ENCODE measurements at regions not wholly inside any gene's neighbourhood (a gene's known extent, or its start where the extent isn't known, plus 50 kb on each side); places are given as distances from the start of the nearest gene placed in this dataset.

- Mint-ChIP-seq H3K4me3 (no peak overlapping the region), H3K4me1 (no peaks in the 10 kb centered on the region), H3K27ac (no peak overlapping the region), H3K9me3 (no peaks in the 10 kb centered on the region), H3K36me3 (ENCODE audit: low read depth) (no peaks in the 10 kb centered on the region), H3K27me3 (peaks cover 6% of the 10 kb centered on the region)
- no peak for DNase-seq
- CTCF ChIA-PET: no interaction called here
- POLR2A ChIA-PET: no interaction called here
Observed at GRCh38 chr2:100664756-100665101, 101.9 kb downstream of the PDCL3 start.

GRCh38 chr2:100666996-100667395, 104.2 kb downstream of the PDCL3 start:
- ChIA-PET POLR2A (no interaction called here), CTCF (interaction anchor here (0.7 to 1.3 kb wide), 2 partner anchors 18 to 57 kb away, joined by 3 to 5 read pairs; no protein-coding TSS in a partner anchor)
- no peaks in the 10 kb centered on the region for H3K9me3 Mint-ChIP-seq
- H3K4me3 Mint-ChIP-seq: no peak overlapping the region
- no peaks in the 10 kb centered on the region for H3K36me3 Mint-ChIP-seq (ENCODE audit: low read depth)
- H3K27ac Mint-ChIP-seq: no peak overlapping the region
- H3K27me3 Mint-ChIP-seq: no peaks in the 10 kb centered on the region
- no peaks in the 10 kb centered on the region for H3K4me1 Mint-ChIP-seq
- no peak for DNase-seq

- ChIA-PET POLR2A (interaction anchor here (1.5 kb wide), 1 partner anchor 17 kb away, joined by 5 read pairs; no protein-coding TSS in a partner anchor), CTCF (interaction anchor here (0.6 to 1.3 kb wide), 2 partner anchors 58 to 97 kb away, joined by 5 read pairs; no protein-coding TSS in a partner anchor)
- no peaks in the 10 kb centered on the region for H3K27me3 Mint-ChIP-seq
- H3K4me1 Mint-ChIP-seq: no peaks in the 10 kb centered on the region
- no peak overlapping the region for H3K4me3 Mint-ChIP-seq
- H3K36me3 Mint-ChIP-seq (ENCODE audit: low read depth): no peaks in the 10 kb centered on the region
- H3K27ac Mint-ChIP-seq: no peak overlapping the region
- no peak for DNase-seq
- no peaks in the 10 kb centered on the region for H3K9me3 Mint-ChIP-seq
Observed at GRCh38 chr2:100667801-100668200, 105.0 kb downstream of the PDCL3 start.

GRCh38 chr2:100670232-100670631, 107.4 kb downstream of the PDCL3 start:
- Mint-ChIP-seq H3K36me3 (ENCODE audit: low read depth) (no peaks in the 10 kb centered on the region), H3K4me3 (no peak overlapping the region), H3K27ac (no peak overlapping the region), H3K4me1 (no peaks in the 10 kb centered on the region), H3K27me3 (no peaks in the 10 kb centered on the region), H3K9me3 (no peaks in the 10 kb centered on the region)
- ChIA-PET CTCF (no interaction called here), POLR2A (no interaction called here)
- no peak for DNase-seq

GRCh38 chr2:100673115-100673514, 110.3 kb downstream of the PDCL3 start:
- Mint-ChIP-seq H3K9me3 (no peaks in the 10 kb centered on the region), H3K36me3 (ENCODE audit: low read depth) (no peaks in the 10 kb centered on the region), H3K4me1 (no peaks in the 10 kb centered on the region), H3K27me3 (no peaks in the 10 kb centered on the region), H3K27ac (no peak overlapping the region), H3K4me3 (no peak overlapping the region)
- CTCF ChIA-PET: no interaction called here
- POLR2A ChIA-PET: no interaction called here
- DNase-seq: no peak

GRCh38 chr2:100673691-100674485, 111.1 kb downstream of the PDCL3 start:
- Mint-ChIP-seq H3K4me3 (no peak overlapping the region), H3K27me3 (no peaks in the 10 kb centered on the region), H3K9me3 (no peaks in the 10 kb centered on the region), H3K4me1 (no peaks in the 10 kb centered on the region), H3K27ac (no peak overlapping the region), H3K36me3 (ENCODE audit: low read depth) (no peaks in the 10 kb centered on the region)
- DNase-seq: no peak
- CTCF ChIA-PET: interaction anchor here (1.2 kb wide), 1 partner anchor 64 kb away, joined by 3 read pairs; no protein-coding TSS in a partner anchor
- POLR2A ChIA-PET: no interaction called here

GRCh38 chr2:100674666-100675065, 111.9 kb downstream of the PDCL3 start:
- no peak overlapping the region for H3K4me3 Mint-ChIP-seq
- no peaks in the 10 kb centered on the region for H3K36me3 Mint-ChIP-seq (ENCODE audit: low read depth)
- no peaks in the 10 kb centered on the region for H3K4me1 Mint-ChIP-seq
- ChIA-PET CTCF (interaction anchor here (1.2 kb wide), 1 partner anchor 65 kb away, joined by 3 read pairs; no protein-coding TSS in a partner anchor), POLR2A (no interaction called here)
- no peaks in the 10 kb centered on the region for H3K27me3 Mint-ChIP-seq
- no peaks in the 10 kb centered on the region for H3K9me3 Mint-ChIP-seq
- no peak for DNase-seq
- H3K27ac Mint-ChIP-seq: no peak overlapping the region

GRCh38 chr2:100675373-100675772, 112.6 kb downstream of the PDCL3 start:
- Mint-ChIP-seq H3K9me3 (no peaks in the 10 kb centered on the region), H3K27ac (no peak overlapping the region), H3K4me3 (no peak overlapping the region), H3K4me1 (no peaks in the 10 kb centered on the region), H3K36me3 (ENCODE audit: low read depth) (no peaks in the 10 kb centered on the region), H3K27me3 (no peaks in the 10 kb centered on the region)
- DNase-seq: no peak
- CTCF ChIA-PET: interaction anchor here (1.2 kb wide), 1 partner anchor 66 kb away, joined by 3 read pairs; no protein-coding TSS in a partner anchor
- POLR2A ChIA-PET: no interaction called here

- Mint-ChIP-seq H3K27ac (no peak overlapping the region), H3K27me3 (no peaks in the 10 kb centered on the region), H3K4me1 (no peaks in the 10 kb centered on the region), H3K36me3 (ENCODE audit: low read depth) (no peaks in the 10 kb centered on the region), H3K4me3 (no peak overlapping the region), H3K9me3 (no peaks in the 10 kb centered on the region)
- DNase-seq: no peak
- POLR2A ChIA-PET: no interaction called here
- CTCF ChIA-PET: no interaction called here
Observed at GRCh38 chr2:100675855-100676254, 113.1 kb downstream of the PDCL3 start.

GRCh38 chr2:100676346-100676745, 113.6 kb downstream of the PDCL3 start:
- ChIA-PET CTCF (no interaction called here), POLR2A (no interaction called here)
- no peaks in the 10 kb centered on the region for H3K27me3 Mint-ChIP-seq
- H3K27ac Mint-ChIP-seq: no peak overlapping the region
- H3K4me1 Mint-ChIP-seq: no peaks in the 10 kb centered on the region
- no peak for DNase-seq
- H3K9me3 Mint-ChIP-seq: no peaks in the 10 kb centered on the region
- H3K4me3 Mint-ChIP-seq: no peak overlapping the region
- no peaks in the 10 kb centered on the region for H3K36me3 Mint-ChIP-seq (ENCODE audit: low read depth)

- Mint-ChIP-seq H3K36me3 (ENCODE audit: low read depth) (no peaks in the 10 kb centered on the region), H3K27me3 (no peaks in the 10 kb centered on the region), H3K9me3 (no peaks in the 10 kb centered on the region), H3K4me3 (no peak overlapping the region), H3K27ac (no peak overlapping the region), H3K4me1 (no peaks in the 10 kb centered on the region)
- ChIA-PET CTCF (no interaction called here), POLR2A (no interaction called here)
- no peak for DNase-seq
Observed at GRCh38 chr2:100677611-100678185, 114.9 kb downstream of the PDCL3 start.

GRCh38 chr2:100679211-100679610, 116.4 kb downstream of the PDCL3 start:
- ChIA-PET CTCF (no interaction called here), POLR2A (no interaction called here)
- H3K27me3 Mint-ChIP-seq: peaks cover 2% of the 10 kb centered on the region
- H3K36me3 Mint-ChIP-seq (ENCODE audit: low read depth): no peaks in the 10 kb centered on the region
- H3K27ac Mint-ChIP-seq: no peak overlapping the region
- no peak for DNase-seq
- peaks cover 4% of the 10 kb centered on the region for H3K9me3 Mint-ChIP-seq
- H3K4me1 Mint-ChIP-seq: no peaks in the 10 kb centered on the region
- H3K4me3 Mint-ChIP-seq: no peak overlapping the region

- ChIA-PET CTCF (no interaction called here), POLR2A (no interaction called here)
- Mint-ChIP-seq H3K27ac (no peak overlapping the region), H3K27me3 (peaks cover 6% of the 10 kb centered on the region), H3K4me3 (no peak overlapping the region), H3K36me3 (ENCODE audit: low read depth) (no peaks in the 10 kb centered on the region), H3K9me3 (peaks cover 4% of the 10 kb centered on the region), H3K4me1 (no peaks in the 10 kb centered on the region)
- no peak for DNase-seq
Observed at GRCh38 chr2:100682536-100682935, 119.7 kb downstream of the PDCL3 start.

GRCh38 chr2:100683231-100683630, 120.4 kb downstream of the PDCL3 start:
- H3K9me3 Mint-ChIP-seq: peaks cover 4% of the 10 kb centered on the region
- H3K4me1 Mint-ChIP-seq: no peaks in the 10 kb centered on the region
- peaks cover 6% of the 10 kb centered on the region for H3K27me3 Mint-ChIP-seq
- POLR2A ChIA-PET: no interaction called here
- H3K4me3 Mint-ChIP-seq: no peak overlapping the region
- H3K36me3 Mint-ChIP-seq (ENCODE audit: low read depth): no peaks in the 10 kb centered on the region
- CTCF ChIA-PET: no interaction called here
- H3K27ac Mint-ChIP-seq: no peak overlapping the region
- DNase-seq: no peak

Measured in activated CD4-positive, alpha-beta memory T cell treated with anti-CD3 and anti-CD28 coated beads, Interleukin-2, amount 10 ng/mL, durations not matched to agents 7 days and 5 days (primary cell).